ENCODE measurements at regions not wholly inside any gene's neighbourhood (a gene's known extent, or its start where the extent isn't known, plus 50 kb on each side); places are given as distances from the start of the nearest gene placed in this dataset.

- dilution Hi-C loops (cut with MboI; ENCODE audit: extremely low pct_ligation_motif_present, low sequenced_read_pairs) = no loop called here
Observed at GRCh38 chr1:219292999-219293398, 119.3 kb downstream of the LYPLAL1 start.

GRCh38 chr1:219292341-219292740 is 118.7 kb downstream of the LYPLAL1 start:
- Histone ChIP-seq H3K9me3 (ENCODE audit: control insufficient read depth, low read depth, low read length) (no peaks in the 10 kb centered on the region), H3K27me3 (ENCODE audit: control insufficient read depth, extremely low read depth, insufficient read depth, low read length) (peaks cover 15% of the 10 kb centered on the region), H3K27ac (ENCODE audit: control insufficient read depth, insufficient read depth, low read length) (no peak overlapping the region), H3K9me1 (ENCODE audit: control insufficient read depth, extremely low read depth, insufficient read depth, low read length) (no peaks in the 10 kb centered on the region), H3K4me3 (ENCODE audit: control insufficient read depth in 2 of 3, extremely low read depth in 1 of 3, insufficient read depth in 2 of 3, low read depth in 1 of 3, low read length in 3 of 3) (no peak overlapping the region), H3K36me3 (ENCODE audit: control insufficient read depth in 2 of 2, extremely low read depth in 1 of 2, insufficient read depth in 2 of 2, low read length in 2 of 2) (peaks cover 0 to 1% of the 10 kb centered on the region in 2 experiments), H3K79me2 (ENCODE audit: control insufficient read depth, insufficient read depth, low read length) (no peaks in the 10 kb centered on the region), H3K4me2 (ENCODE audit: control insufficient read depth, extremely low read depth, insufficient read depth, low read depth, low read length) (no peak overlapping the region), H3K4me1 (ENCODE audit: control insufficient read depth, extremely low read depth, insufficient read depth, low read length) (no peaks in the 10 kb centered on the region), H2AFZ (ENCODE audit: control insufficient read depth, low read length) (no peak overlapping the region), H4K20me1 (ENCODE audit: control insufficient read depth, extremely low read depth, insufficient read depth, low read length) (no peaks in the 10 kb centered on the region), H3K9ac (ENCODE audit: control insufficient read depth, extremely low read depth, insufficient read depth, low read length) (no peak overlapping the region)
- no peak for FAIRE-seq
- no peak for DNase-seq (ENCODE audit: low read depth, low spot score)
- dilution Hi-C loops (cut with MboI; ENCODE audit: extremely low pct_ligation_motif_present, low sequenced_read_pairs) = no loop called here
- TF ChIP-seq CTCF (optimal IDR thresholded peaks at IDR 0.05 in 1 of 3, IDR thresholded peaks at IDR 0.05 in 1 of 3, conservative IDR thresholded peaks at IDR 0.05 in 1 of 3; ENCODE audit: extremely low read depth in 1 of 3, insufficient read depth in 2 of 3, low read length in 3 of 3) (no peak), EZH2 (IDR thresholded peaks at IDR 0.05; ENCODE audit: low read length) (no peak)

More at GRCh38 chr1:219292999-219293398, 119.3 kb downstream of the LYPLAL1 start:
- Histone ChIP-seq H3K79me2 (ENCODE audit: control insufficient read depth, insufficient read depth, low read length) (no peaks in the 10 kb centered on the region), H2AFZ (ENCODE audit: control insufficient read depth, low read length) (no peak overlapping the region), H3K4me1 (ENCODE audit: control insufficient read depth, extremely low read depth, insufficient read depth, low read length) (no peaks in the 10 kb centered on the region), H3K27ac (ENCODE audit: control insufficient read depth, insufficient read depth, low read length) (no peak overlapping the region), H3K9me1 (ENCODE audit: control insufficient read depth, extremely low read depth, insufficient read depth, low read length) (no peaks in the 10 kb centered on the region), H4K20me1 (ENCODE audit: control insufficient read depth, extremely low read depth, insufficient read depth, low read length) (no peaks in the 10 kb centered on the region), H3K27me3 (ENCODE audit: control insufficient read depth, extremely low read depth, insufficient read depth, low read length) (peaks cover 15% of the 10 kb centered on the region), H3K4me3 (ENCODE audit: control insufficient read depth in 2 of 3, extremely low read depth in 1 of 3, insufficient read depth in 2 of 3, low read depth in 1 of 3, low read length in 3 of 3) (no peak overlapping the region), H3K9me3 (ENCODE audit: control insufficient read depth, low read depth, low read length) (no peaks in the 10 kb centered on the region), H3K36me3 (ENCODE audit: control insufficient read depth in 2 of 2, extremely low read depth in 1 of 2, insufficient read depth in 2 of 2, low read length in 2 of 2) (peaks cover 0 to 1% of the 10 kb centered on the region in 2 experiments), H3K9ac (ENCODE audit: control insufficient read depth, extremely low read depth, insufficient read depth, low read length) (no peak overlapping the region), H3K4me2 (ENCODE audit: control insufficient read depth, extremely low read depth, insufficient read depth, low read depth, low read length) (no peak overlapping the region)
- DNase-seq (ENCODE audit: low read depth, low spot score) = no peak
- FAIRE-seq = no peak
- TF ChIP-seq CTCF (optimal IDR thresholded peaks at IDR 0.05 in 1 of 3, IDR thresholded peaks at IDR 0.05 in 1 of 3, conservative IDR thresholded peaks at IDR 0.05 in 1 of 3; ENCODE audit: extremely low read depth in 1 of 3, insufficient read depth in 2 of 3, low read length in 3 of 3) = no peak
- TF ChIP-seq EZH2 (IDR thresholded peaks at IDR 0.05; ENCODE audit: low read length) = no peak
